ENCODE measurements at regions not wholly inside any gene's neighbourhood (a gene's known extent, or its start where the extent isn't known, plus 50 kb on each side); places are given as distances from the start of the nearest gene placed in this dataset.
A peak's percentile ranks its signal among the peaks of the same experiment; 100 is the strongest.

DNA sequence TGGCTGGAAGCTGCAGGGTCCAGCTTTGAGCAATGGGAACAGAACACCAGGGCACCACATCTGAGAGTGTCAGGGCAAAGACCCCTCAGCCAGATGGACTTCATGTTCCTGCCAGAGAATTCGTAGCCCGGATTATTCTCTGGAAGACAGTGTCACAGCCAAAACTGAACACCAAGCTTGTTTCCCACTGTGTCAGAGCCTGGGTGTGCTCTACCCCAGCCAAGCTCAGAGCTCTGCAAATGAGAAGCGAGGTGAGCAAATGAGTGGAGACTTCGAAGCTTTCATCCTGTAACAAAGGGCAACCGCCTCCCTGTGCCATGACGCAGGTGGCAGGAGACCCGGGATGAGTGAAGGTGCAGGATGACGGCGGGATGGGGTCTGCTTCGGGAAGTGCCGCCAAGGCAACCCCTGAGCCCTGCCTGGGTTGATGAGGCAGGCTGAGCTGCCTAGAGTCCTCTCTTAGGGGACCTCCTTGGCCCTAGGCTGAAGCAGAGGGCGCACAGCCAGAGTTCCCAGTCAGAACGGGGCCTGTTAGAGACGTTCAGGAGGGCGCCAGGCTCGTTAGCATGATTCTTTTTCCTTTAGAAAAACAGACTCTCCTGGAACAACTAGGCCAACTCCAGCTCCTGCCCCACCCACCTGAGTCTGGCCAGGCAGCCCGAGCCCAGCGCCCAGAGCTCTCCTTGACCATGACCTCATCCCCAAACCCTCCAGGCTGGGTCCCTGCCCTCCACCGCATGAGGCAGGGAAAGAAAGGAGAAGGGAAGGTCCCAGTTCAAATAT lies 187.7 kb downstream of the SOD2 start:
- intact Hi-C loops (cut with DNase I), result no loop called here
- peak; percentile 39 for ATAC-seq
- TF ChIP-seq, protein P1, sequence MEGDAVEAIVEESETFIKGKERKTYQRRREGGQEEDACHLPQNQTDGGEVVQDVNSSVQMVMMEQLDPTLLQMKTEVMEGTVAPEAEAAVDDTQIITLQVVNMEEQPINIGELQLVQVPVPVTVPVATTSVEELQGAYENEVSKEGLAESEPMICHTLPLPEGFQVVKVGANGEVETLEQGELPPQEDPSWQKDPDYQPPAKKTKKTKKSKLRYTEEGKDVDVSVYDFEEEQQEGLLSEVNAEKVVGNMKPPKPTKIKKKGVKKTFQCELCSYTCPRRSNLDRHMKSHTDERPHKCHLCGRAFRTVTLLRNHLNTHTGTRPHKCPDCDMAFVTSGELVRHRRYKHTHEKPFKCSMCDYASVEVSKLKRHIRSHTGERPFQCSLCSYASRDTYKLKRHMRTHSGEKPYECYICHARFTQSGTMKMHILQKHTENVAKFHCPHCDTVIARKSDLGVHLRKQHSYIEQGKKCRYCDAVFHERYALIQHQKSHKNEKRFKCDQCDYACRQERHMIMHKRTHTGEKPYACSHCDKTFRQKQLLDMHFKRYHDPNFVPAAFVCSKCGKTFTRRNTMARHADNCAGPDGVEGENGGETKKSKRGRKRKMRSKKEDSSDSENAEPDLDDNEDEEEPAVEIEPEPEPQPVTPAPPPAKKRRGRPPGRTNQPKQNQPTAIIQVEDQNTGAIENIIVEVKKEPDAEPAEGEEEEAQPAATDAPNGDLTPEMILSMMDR (IDR thresholded peaks at IDR 0.05), result no peak
- Histone ChIP-seq H3K4me1 (no peaks in the 10 kb centered on the region), H3K4me3 (no peak overlapping the region), H3K36me3 (no peaks in the 10 kb centered on the region), H3K27ac (no peak overlapping the region), H3K27me3 (peaks cover 3% of the 10 kb centered on the region), H3K9me3 (no peaks in the 10 kb centered on the region)
- peak; percentile 60 for DNase-seq

DNA sequence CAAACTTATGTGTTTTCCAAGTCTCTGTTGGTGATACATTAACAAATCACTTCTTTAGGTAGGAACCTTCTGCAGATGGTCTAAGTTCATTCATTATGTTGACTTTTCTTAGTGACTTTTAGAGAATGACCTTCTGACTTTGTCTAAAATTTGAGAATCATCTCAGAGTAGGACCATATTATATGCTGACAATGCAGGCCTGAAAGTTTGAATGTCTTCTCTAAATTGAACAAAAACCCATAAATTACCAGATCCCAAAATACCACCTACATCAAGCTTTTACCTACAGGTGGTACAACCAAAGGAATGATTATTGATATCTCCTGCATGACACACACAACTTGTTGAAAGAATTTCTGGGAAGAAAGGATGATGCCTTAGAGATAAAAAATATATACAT lies 191.5 kb downstream of the SOD2 start:
- Histone ChIP-seq H3K27me3 (no peaks in the 10 kb centered on the region), H3K4me3 (no peak overlapping the region), H3K36me3 (no peaks in the 10 kb centered on the region), H3K27ac (no peak overlapping the region), H3K9me3 (no peaks in the 10 kb centered on the region), H3K4me1 (no peaks in the 10 kb centered on the region)
- intact Hi-C loops (cut with DNase I), result no loop called here
- no peak for ATAC-seq
- TF ChIP-seq, protein P1 (IDR thresholded peaks at IDR 0.05), result no peak
- no peak for DNase-seq

DNA sequence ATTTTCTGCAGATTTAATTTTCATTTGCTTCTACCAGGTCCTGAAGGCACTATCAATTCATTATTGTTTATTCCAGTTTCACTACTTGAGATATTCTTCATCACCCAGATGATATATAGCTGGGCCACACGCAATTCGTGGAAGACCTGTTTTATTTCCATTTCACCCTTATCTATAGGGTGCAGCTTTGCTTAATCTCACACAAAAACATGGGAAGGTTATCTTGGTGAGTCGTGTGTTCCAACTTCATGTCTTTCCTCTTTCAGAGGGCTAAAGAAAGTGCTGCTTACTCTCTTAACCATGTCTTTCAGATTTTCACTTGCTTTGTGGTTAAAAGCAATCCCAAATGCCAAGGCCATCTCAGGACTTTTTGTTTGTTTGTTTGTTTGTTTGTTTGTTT lies 194.0 kb downstream of the SOD2 start:
- no peak overlapping the region for H3K27ac ChIP-seq
- ATAC-seq (no peak), DNase-seq (no peak)
- no peak overlapping the region for H3K4me3 ChIP-seq
- H3K4me1 ChIP-seq, result no peaks in the 10 kb centered on the region
- intact Hi-C loops (cut with DNase I), result no loop called here
- no peaks in the 10 kb centered on the region for H3K36me3 ChIP-seq
- H3K27me3 ChIP-seq, result no peaks in the 10 kb centered on the region
- TF ChIP-seq, protein P1 (IDR thresholded peaks at IDR 0.05), result no peak
- H3K9me3 ChIP-seq, result no peaks in the 10 kb centered on the region

DNA sequence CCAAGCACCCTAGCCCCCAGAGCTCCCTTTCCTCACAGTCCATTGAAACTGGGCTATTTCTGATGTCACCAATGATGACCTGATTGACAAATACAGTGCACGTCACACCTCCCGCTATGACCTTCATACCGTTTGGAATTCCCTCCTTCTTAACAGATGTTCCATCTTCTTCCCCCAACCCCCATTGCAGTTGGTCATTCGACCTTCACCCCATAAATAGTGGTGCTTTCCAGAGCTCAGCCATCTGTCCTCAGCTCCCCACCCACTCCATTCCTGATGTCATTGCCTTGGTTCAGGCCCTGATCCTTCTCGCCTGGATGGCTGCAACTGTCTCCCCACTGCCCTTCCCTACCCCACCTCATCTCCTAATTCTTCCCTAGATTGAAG lies 198.5 kb downstream of the SOD2 start:
- no peak for ATAC-seq
- intact Hi-C loops (cut with DNase I), result no loop called here
- no peak for DNase-seq

DNA sequence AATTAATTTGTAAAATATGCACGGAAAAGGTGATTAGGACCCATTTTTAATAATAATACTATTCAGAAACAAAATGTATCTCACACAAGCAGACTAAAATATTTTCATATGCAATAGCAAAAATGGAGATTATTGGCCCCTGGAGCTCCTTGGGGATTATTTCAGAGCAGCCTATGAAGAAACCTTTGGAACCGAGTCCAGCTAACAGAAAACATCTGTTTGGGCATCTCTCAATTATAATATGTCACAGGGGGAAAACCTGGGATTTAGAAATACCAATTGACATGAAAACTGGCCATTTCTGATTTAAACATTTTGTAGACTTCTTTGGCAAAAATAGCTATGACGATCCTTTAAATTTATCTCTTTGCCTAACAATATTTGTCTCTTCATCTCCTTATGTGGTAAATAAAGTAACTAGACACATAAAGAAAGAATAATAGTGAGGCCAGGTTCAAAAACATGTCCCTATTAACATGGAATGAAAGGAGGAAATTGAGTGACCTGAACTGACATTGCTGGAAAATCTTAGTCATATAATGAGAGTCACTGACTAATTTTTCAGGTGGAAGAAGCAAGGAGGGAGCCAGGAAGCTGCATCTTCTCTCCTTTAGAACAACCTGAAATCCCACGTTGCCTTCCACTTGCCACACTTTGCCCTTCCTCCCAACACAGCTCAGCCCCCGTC lies 199.0 kb downstream of the SOD2 start:
- TF ChIP-seq, protein P1 (IDR thresholded peaks at IDR 0.05), result no peak
- Histone ChIP-seq H3K27me3 (no peaks in the 10 kb centered on the region), H3K4me1 (no peaks in the 10 kb centered on the region), H3K36me3 (no peaks in the 10 kb centered on the region), H3K4me3 (no peak overlapping the region), H3K27ac (no peak overlapping the region), H3K9me3 (no peaks in the 10 kb centered on the region)
- no peak for ATAC-seq
- intact Hi-C loops (cut with DNase I), result no loop called here
- no peak for DNase-seq

More for the DNA sequence above, 198.5 kb downstream of the SOD2 start:
- TF ChIP-seq, protein P1 (IDR thresholded peaks at IDR 0.05), result no peak
- Histone ChIP-seq H3K4me1 (no peaks in the 10 kb centered on the region), H3K4me3 (no peak overlapping the region), H3K36me3 (no peaks in the 10 kb centered on the region), H3K27me3 (no peaks in the 10 kb centered on the region), H3K27ac (no peak overlapping the region), H3K9me3 (no peaks in the 10 kb centered on the region)

Measured in upper lobe of right lung (tissue), 1 donor.